ENCODE measurements at regions not wholly inside any gene's neighbourhood (a gene's known extent, or its start where the extent isn't known, plus 50 kb on each side); places are given as distances from the start of the nearest gene placed in this dataset.
"Not testable (repeated sequence)": the region's sequence is repeated elsewhere in the genome, so short reads cannot be mapped to it uniquely, and the experiment has no call there.

DNA sequence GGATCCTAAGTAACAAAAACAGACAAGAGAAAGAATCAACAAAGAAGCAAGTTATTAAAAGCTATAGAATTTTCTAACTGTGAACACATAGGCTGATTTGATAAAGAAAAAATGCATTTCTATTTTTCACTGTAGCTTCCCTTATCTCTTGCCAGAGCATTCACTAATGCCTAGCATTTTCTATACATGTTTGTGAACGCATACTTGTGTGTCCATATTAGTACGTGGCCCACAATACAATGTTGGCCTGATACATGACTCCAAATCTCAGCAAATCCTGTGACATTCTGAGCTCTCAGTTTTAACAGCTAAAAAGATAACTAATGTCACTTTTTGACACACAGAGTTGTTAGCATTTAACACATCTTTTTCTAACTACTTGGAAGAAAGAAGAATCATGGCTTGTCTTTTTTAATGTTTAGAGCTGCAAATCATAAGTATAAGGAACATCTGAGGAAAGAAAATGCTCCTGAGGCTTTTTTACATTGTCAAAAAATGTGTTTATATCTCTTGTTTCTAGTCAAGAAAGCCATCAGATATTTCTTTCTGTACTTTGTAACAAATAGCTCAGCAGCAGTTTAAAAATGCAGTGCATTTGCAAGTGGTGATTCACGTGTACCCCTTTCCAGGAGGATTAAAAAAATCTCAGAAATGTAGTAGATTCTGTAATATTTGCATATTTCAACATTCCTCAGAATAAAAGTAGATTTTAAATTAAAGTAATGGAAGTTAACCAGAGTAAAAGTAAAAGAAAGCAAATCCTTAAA lies 1646.8 kb upstream of the TMEFF2 start:
- DNase-seq (ENCODE audit: low spot score): no peak

DNA sequence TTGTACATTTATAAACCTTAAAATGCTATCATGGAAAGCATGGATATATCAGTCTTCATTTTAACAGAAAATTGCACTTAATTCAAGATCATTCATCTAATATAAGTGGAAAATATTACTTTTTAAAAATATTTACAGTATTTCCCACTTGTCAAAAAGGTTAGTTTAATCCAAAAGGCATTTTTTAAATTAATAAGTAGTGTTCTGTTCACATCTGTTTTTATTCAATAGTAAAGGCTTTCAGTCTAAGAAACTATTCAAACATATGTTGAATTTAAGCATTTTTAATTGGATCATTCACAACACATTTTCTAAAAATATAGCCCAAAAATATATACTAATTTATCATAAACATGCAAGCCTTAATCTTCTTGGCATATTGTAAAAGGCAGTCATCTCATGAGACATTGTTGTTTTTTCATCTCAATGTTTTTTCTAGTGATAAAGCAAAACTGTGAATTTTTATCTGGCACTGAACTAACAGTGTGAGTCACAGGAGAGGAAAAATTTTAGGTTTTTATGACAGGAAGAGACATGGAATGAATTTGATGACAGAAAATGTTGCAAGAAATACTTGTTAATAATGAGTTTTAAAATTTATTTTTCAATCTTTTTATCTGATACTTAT lies 1642.5 kb upstream of the TMEFF2 start:
- no peak for DNase-seq (ENCODE audit: low spot score)

DNA sequence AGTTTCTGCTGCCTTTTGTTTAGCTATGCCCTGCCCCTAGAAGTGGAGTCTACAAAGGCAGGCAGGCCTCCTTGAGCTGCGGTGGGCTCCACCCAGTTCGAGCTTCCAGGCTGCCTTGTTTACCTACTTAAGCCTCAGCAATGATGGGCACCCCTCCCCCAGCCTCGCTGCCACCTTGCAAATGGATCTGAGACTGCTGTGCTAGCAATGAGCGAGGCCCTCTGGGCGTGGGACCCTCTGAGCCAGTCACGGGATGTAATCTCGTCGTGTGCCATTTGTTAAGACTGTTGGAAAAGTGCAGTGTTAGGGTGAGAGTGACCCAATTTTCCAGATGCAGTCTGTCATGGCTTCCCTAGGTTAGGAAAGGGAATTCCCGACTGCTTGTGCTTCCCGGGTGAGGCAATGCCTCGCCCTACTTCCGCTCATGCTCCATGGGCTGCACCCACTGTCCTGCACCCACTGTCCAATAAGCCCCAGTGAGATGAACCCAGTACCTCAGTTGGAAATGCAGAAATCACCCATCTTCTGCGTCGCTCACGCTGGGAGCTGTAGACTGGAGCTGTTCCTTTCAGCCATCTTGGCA lies 1641.8 kb upstream of the TMEFF2 start:
- not testable (repeated sequence) for DNase-seq (ENCODE audit: low spot score)

DNA sequence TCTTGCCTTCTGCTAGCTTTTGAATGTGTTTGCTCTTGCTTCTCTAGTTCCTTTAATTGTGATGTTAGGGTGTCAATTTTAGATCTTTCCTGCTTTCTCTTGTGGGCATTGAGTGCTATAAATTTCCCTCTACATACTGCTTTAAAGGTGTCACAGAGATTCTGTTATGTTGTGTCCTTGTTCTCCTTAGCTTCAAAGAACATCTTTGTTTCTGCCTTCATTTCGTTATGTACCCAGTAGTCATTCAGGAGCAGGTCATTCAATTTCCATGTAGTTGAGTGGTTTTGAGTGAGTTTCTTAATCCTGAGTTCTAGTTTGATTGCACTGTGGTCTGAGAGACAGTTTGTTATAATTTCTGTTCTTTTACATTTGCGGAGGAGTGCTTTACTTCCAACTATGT lies 1639.2 kb upstream of the TMEFF2 start:
- not testable (repeated sequence) for DNase-seq (ENCODE audit: low spot score)

DNA sequence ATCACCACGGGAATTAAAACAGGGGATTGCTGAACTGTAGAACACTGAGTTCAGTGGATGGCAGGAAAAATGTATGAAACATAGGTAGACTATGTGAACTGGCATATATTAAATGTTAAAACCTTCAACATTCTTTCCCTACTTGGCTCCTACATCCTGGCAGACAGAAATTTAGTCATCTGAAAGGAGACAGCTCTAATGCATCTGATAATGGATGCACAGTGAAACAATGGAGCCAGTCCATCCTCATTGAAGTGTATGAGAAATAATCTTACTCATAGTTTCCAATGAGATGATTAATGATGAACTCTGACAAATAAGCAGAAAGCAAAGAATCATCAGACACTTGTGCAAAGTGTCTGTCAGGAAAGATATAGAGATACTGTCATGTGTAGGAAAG lies 1629.7 kb upstream of the TMEFF2 start:
- DNase-seq (ENCODE audit: low spot score): no peak

DNA sequence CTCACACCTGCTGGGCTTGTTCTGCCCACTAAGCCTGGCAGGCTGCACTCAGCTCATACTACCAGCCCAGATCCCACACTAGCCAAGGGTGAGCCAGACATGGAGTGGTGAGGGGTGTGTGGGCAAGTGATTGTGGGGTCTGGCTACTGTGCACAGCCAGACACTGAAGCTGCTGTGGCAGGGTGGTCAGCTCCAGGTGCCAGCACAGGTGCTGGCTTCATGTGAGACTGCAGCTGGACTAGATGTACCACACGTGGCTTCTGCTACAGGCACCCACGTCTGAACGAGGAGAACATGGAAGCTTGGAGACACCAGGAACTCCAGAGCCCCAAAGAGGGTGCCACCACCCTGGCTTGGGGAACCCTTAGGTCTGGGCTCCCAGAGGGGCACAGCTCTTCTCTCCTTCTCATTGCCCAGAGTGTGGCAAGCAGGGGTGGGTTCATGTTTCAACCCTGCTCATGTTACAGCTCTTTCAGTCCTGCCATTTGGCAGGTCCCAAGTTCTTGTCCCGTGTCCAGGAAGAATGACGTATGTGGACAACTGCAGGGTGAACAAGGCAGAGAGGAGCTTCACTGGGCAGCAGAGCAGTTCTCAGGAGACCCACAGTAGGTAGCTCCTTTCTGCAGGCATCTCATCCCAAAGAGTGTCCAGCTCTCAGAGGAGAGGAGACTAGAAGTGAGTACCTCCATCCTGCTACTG lies 1624.2 kb upstream of the TMEFF2 start:
- no peak for DNase-seq (ENCODE audit: low spot score)

DNA sequence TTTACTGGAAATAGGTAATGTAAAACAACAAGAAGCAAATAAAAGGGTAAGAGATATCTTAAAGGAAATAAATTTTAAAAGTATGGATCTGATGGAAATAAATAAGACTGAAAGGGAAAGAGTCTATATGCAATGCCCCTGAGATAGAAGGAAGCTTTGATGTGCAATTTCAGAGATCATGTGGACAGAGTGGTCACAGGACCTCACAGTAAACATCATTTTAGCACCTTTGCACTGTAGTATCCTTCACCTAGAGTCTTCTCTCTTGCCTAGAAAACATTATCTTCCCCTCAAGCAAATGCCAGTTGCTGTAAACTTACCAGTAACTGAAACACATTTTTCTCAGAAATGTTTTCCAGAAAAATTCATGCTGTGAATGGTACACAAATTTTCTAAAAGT lies 1621.3 kb upstream of the TMEFF2 start:
- no peak for DNase-seq (ENCODE audit: low spot score)

DNA sequence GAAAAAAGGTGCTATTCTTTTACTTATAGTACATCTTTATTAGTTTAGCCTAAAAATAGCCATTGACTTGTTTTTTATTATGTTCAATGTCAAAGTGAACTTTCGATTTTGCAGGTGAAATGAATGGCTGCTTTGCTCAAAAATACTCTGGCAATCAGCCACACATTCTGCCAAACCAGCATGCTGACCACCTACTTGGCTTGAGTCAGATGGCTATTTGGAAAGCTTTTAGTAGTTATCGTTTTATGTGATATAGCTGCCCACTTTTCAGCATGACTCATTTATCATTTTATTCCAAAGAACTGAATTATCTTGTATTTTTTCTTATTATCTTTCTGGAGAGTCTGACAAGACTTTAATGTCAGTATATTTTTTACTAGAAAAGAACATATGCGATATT lies 1615.8 kb upstream of the TMEFF2 start:
- no peak for DNase-seq (ENCODE audit: low spot score)

DNA sequence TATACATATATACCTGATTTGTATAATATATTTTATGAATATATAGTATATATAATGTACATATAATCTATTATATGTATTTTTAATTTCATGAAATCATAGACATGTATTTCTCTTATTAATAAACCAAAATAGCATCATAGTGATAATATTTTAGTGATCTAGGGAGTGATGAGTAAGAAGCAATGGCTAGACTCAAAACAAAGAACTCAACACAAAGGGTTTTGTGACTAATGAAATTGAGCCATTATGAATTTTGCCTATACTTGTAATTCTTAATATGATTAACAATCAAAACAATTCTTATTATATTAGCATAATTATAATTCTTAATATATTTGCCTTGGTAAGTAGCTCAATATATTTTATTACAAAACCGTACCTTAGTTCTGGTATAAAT lies 1614.1 kb upstream of the TMEFF2 start:
- no peak for DNase-seq (ENCODE audit: low spot score)

DNA sequence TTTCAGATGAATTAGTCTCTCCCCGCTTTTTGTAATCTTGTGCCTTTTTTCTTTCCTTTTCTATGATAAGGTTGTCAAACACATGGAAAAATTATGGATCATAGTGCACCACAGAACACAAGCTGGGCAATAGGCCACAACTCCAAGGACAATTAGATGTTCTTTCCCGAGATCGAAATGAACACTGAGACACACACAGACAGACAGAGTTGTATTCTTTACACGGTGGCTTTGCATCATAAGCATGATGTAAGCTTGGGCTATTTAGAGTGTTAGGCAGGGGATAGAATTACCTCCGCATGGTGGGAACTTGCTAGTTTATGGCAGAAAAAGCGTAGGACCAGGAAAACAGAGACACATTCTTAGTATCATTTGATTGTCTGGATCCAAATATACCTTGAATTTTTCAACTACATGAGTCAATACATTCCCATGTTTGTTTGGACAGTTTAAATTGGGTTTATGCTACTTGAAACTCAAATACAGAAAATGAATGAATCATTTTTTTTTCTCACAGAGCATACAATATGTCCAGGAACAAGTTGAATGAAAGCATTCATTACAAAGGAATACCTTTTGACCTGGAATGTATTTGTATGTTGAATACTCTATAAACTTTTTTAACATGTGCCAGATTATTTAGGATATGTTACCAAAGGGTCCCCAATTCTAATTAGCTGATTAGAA lies 1611.5 kb upstream of the TMEFF2 start:
- no peak for DNase-seq (ENCODE audit: low spot score)

DNA sequence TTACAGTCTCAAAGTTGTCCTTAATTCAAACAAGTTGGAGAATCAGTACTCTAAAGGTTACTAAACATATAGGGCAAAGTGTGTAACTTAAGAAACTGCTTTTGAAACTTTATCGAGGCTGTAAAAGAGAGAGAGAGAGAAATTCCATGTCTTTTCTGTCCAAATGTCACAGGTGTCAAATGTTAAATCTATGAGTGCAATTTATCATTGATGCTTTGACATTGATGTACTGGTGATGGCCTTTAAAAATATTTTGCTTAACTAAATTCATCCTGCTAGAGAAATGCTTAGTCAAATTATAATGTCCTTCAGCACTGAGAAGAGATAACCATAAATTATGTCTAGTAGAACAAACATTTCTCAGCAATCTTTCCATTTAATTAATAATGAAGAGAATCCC lies 1602.1 kb upstream of the TMEFF2 start:
- no peak for DNase-seq (ENCODE audit: low spot score)

DNA sequence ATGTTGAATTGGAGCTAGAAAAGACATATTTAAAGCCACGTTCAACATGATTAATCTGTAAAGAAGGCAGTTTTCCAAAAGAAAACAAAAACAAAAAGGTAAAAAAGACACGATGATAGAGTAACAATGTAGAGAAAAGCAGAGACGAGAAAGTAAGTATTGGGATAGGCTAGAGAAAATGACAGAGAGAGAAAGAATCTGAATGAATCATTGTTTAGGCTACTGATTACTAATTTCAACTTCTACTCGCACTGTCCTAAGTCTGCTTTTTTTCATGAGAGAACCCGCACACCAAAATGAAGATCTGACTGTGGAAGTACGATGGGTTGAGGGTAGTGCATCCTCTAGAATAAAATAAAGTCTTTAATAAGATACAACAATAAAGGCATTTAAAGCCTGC lies 1599.2 kb upstream of the TMEFF2 start:
- DNase-seq (ENCODE audit: low spot score): no peak

DNA sequence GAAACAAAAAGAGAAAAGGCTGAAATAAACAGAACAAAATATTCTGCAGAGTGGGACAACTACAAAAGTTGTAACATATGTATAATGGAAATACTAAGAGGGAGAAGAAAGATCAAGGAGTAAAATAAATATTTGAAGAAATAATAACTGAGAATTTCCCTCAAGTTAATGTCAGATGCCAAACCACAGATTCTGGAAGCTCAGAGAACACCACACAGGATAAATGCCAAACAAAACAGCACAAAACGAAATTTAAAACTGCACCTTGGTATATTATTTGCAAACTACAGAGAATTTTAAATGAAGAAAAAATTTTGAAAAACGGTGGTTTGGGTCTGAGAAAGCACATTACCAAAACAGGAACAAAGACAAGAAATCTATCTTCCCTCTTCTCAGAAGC lies 1588.9 kb upstream of the TMEFF2 start:
- no peak for DNase-seq (ENCODE audit: low spot score)

DNA sequence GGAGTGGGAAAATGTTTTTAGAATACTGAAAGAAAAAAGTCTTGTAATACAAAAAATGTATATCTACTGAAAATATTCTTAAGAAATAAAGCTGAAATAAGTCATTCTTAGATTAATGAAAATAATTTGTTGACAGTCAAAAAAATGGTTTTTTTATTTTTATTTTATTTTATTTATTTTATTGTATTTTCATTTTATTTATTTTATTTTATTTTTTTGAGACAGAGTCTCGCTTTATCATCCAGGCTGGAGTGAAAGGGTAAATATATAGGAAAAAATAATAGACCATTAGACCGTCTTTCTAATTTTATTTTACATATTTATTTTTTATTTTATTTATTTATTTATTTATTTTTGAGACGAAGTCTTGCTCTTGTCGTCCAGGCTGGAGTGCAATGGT lies 1583.6 kb upstream of the TMEFF2 start:
- no peak for DNase-seq (ENCODE audit: low spot score)

DNA sequence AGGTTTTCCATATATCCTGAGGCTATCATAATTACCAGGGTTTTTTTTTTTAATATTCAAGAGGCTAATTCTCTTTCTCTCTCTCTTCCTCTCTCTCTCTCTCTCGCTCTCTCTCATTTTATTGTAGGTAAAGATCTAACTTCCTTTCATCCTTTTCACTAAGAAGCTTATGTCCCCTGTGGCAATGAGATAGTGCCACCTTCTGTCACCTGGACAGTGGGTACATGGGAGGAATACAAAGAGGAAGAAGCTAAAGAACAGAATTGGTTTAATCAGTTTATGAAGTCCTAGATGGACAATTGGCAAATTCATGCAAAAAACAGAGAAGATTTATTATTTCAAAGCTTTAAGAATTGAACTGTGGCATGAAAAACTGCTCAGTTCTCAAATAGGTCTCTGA lies 1582.3 kb upstream of the TMEFF2 start:
- no peak for DNase-seq (ENCODE audit: low spot score)

DNA sequence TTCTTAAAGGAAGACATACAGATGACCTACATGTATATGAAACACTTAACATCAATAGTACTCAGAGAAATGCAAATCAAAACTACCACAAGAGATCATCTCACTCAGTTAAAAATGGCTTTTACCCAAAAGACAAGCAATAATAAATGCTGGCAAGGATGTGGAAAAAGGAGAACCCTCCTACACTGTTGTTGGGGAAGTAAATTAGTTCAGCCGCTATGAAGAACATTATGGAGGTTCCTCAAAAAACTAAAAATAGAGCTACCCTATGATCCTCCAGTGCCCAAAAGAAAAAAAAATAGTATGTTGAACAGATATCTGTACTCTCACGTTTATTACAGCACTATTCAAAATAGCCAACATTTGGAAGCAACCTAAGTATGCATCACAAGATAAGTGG lies 1579.4 kb upstream of the TMEFF2 start:
- DNase-seq (ENCODE audit: low spot score): no peak

DNA sequence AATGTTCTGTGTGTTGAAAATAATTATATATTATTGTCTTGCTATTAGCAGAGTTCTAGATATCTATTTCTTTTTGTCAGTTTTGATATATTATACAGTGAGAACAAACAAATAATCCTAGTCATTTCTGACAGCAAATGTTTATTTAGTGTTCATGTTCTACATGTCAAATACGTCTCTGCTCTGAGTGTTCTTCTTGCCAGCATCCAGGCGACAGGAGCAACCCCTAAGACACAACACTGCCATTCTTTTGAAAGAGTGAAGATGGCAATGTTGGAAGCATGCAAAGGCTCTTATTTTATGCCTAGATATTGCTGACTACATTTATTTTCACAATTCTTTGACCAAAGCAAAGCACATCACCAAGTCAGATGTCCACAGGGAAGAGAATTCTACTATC lies 1556.6 kb upstream of the TMEFF2 start:
- DNase-seq (ENCODE audit: low spot score): no peak

DNA sequence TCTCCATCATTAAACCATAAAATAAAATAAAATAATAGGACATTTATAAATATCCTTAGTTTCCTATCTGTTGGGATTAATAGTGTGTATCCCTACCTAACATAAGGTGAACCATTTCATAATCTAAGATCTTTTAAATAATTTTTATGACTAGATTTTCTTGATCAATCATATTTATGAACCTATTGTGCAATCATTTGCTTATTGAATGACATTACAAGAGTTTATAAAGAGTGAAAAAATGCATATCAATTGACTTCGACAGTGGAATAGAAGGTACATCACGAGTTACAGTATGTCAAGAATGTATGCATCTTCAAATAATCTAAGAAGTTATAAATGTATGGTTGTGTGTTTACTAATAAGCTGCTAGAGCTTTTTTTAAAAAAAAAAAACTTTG lies 1554.8 kb upstream of the TMEFF2 start:
- no peak for DNase-seq (ENCODE audit: low spot score)

DNA sequence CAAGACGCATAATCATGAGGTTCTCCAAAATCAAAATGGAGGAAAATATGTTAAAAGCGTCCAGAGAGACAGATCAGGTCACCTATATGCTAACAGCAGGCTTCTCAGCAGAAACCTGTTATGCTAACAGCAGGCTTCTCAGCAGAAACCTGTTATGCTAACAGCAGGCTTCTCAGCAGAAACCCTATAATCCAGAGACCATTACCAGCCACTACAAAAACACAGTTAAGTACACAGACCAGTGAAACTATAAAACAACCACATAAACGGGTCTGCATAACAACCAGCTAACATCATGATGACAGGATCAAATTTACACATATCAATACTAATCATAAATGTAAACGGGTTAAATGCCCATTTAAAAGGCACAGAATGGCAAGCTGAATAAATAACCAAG lies 1548.4 kb upstream of the TMEFF2 start:
- no peak for DNase-seq (ENCODE audit: low spot score)

DNA sequence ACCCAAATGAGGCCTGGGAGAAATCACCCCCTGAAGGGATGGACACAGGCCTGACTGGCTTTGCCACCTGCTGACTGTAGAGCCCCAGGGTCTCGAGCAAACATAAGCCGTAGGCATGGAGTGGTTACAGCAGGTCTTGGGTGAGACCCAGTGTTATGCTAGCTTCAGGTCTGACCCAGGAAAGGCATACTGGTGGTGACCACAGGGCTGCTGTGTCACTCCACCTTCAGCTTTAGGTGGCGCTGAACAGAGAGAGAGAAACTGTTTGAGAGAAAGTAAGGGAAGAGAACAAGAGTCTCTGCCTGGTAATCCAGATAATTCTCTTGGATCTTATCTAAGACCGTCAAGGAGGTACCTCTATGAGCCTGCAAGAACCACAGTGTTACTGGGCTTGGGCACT lies 1544.2 kb upstream of the TMEFF2 start:
- DNase-seq (ENCODE audit: low spot score): no peak

DNA sequence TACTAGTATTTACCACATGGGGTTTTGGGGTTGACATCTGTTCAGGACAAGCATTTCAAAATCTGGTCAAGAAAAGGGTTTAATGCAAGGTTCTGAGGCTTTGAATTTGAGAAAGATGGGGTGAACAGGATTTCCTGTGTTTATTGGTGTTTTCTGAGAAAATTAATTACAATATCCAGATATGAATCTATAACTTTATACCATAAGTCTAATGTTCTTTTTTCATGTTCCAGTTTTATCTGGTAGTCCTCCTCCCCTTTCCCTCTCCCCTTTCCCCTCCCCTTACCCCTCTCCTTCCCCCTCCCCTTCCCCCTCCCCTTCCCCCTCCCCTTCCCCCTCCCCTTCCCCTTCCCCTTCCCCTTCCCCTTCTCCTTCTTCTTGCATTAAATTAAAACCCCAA lies 1518.2 kb upstream of the TMEFF2 start:
- no peak for DNase-seq (ENCODE audit: low spot score)

DNA sequence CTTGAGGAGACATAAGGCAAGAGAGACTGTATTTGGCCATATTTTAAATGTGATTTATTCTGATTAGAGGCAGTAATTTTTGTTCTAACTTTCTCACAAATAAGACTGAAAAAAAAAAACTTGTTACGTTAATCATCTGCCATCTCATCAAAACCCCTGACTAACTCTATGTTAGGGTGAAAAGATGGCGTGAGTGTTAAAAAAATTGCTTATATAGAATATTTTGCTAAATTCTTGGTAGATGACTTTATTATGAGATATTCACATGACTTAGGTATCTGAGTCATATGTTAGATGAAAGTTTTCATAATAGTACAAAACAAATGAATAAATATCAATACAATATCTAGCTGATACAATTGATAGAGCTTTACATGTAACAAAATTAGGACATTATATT lies 1508.7 kb upstream of the TMEFF2 start:
- DNase-seq (ENCODE audit: low spot score): no peak

DNA sequence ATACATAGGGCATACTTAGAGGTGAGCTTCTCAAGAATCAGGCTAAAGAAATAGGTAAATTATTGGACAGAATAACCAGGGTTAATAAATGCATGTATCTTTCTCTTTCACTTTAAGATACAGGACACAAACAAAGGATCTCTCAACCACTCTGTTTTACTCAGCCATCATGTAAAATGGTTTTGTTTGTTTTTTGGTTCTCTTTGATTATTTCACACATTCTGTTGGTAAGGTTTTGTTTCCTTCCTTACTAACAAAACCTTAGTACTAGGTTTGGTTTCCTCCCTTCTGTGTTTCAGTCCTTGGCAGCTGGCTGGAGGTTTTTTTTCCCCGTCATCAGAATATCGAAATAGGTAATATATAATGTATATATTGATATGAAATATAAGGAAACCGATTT lies 1506.8 kb upstream of the TMEFF2 start:
- DNase-seq (ENCODE audit: low spot score): no peak

All from HuH-7 (cell line).